OCI-M2 (cell line): ENCODE measurements at regions not wholly inside any gene's neighbourhood (a gene's known extent, or its start where the extent isn't known, plus 50 kb on each side); places are given as distances from the start of the nearest gene placed in this dataset.
"Not testable (repeated sequence)": the region's sequence is repeated elsewhere in the genome, so short reads cannot be mapped to it uniquely, and the experiment has no call there.

Experiments
- DNase-seq: peaks from one replicate; lab custom pipeline; 2025; ENCODE audit not compliant: unreplicated experiment; lab: John Stamatoyannopoulos, UW

GRCh38 chr3:80769683-80770082 lies 991.8 kb downstream of the GBE1 start:
- no peak for DNase-seq

GRCh38 chr3:80767604-80768003 lies 993.8 kb downstream of the GBE1 start:
- no peak for DNase-seq

DNA sequence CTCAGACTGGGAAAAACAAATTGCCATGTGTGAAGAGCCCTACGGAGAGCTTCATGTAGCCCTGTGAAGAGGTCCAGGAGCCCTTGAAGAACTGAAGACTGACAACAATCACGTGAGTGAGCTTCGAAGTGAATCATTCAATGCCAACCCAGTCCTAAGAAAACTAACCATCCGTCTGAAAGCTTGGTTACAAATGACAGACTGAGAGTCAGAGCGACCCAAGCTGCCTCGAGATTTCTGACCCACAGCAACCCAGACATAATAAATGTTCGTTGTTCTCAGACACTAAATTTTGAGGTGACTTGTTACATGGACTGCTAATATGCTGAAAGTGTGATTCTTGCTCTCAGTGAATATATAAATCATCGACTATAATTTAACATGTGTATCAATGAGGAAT lies 987.2 kb upstream of the ROBO1 start:
- no peak for DNase-seq

DNA sequence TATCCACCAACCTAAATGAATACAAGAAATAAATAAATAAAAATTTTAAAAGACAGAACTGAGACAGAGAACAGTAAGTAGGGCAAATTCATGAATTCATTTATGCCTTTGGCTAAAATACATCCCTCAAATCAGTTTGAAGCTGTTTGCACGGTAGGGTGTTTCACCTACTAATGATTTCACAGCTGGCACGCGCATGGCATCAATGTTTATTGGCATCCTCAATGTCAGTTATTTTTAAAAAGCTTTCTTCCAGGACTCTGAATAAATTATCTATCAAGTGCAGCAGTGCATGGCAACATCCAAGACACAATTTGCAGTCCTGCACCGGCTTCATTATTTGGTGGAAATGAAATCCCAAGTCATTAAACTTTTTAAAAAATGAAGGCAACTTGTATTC lies 985.2 kb upstream of the ROBO1 start:
- DNase-seq = no peak

- no peak for DNase-seq
Measured at GRCh38 chr3:80750637-80751036, 982.8 kb upstream of the ROBO1 start.

DNA sequence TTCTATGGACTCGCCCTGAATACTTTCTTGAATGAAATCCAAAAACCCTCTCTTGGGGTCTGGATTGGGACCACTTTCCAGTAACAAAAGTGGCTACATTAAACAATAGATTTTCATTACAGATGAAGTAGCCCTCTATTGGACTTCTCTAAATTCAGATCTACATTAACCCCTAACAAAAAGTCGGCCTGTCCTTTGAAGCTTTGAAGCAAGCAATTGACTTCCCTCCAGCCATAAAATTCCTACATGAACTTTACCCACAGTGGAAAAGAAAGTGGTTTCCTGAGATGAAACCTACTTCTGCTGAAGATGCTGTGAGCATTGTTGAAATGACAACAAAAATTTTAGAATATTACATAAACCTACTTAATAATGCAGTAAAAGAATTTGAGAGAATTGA lies 967.1 kb upstream of the ROBO1 start:
- no peak for DNase-seq

DNA sequence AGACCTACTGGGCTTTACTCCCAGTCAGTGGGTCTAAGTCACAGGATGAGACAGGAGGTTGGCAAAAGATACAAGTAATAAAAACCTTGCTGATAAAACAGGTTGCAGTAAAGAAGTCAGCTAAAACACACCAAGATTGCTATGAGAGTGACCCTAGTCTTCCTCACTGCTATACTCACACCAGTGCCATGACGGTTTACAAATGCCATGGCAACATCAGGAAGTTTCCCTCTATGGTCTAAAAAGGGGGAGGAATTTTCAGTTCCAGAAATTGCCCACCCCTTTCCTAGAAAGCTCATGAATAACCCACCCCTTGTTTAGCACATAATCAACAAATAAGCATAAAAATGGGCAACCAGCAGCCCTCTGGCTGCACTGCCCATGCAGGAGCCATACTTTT lies 966.7 kb upstream of the ROBO1 start:
- no peak for DNase-seq

DNA sequence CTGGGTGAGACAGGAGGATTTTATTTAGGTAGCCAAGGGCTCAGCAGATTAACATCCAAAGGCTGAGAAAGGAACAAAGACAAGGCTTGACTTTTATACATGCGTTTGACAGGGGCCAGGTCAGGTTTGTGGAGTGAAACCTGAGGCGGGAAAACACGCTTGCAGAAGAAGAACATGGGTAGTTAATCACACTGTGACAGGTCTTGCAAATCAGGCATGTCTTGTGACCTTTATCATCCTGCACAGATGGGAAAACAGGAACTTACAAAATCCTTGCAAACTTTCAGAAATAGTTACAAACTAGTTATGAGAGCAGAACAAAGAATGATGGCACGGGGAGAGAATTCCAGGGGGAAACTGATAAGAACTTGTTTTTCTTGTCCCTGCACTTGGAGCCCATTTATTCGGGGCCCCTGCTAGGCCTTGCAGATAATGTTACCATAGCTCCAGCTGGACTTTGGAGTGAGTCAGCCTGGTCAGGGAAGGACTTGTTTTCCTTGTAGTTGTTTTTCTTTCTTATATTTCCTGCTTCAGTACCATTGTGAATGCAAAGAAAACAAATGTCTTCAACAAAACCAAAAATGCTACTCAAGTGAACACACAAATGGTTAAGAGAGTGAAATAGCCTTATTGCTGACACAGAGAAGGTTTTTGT lies 965.9 kb upstream of the ROBO1 start:
- DNase-seq = peak; percentile 31

- DNase-seq = not testable (repeated sequence)
Measured at GRCh38 chr3:80727561-80727960, 959.8 kb upstream of the ROBO1 start.

DNA sequence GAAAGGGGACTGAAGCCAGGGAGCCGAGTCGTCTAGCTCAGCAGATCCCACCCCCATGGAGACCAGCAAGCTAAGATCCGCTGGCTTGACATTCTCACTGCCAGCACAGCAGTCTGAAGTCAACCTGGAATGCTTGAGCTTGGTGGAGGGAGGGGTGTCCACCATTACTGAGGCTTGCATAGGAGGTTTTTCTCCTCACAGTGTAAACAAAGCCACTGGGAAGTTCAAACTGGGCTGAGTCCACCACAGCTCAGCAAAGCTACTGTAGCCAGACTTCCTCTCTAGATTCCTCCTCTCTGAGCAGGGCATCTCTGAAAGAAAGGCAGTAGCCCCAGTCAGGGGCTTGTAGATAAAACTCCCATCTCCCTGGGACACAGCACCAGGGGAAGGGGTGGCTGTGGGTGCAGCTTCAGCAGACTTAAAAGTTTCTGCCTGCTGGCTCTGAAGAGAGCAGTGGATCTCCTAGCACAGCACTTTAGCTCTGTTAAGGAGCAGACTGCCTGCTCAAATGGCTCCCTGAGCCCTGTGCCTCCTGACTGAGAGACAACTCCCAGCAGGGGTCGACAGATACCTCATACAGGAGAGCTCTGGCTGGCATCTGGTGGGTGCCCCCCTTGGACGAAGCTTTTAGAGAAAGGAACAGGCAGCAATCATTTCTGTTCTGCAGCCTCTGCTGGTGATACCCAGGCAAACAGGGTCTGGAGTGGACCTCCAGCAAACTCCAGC lies 942.0 kb upstream of the ROBO1 start:
- DNase-seq = not testable (repeated sequence)

DNA sequence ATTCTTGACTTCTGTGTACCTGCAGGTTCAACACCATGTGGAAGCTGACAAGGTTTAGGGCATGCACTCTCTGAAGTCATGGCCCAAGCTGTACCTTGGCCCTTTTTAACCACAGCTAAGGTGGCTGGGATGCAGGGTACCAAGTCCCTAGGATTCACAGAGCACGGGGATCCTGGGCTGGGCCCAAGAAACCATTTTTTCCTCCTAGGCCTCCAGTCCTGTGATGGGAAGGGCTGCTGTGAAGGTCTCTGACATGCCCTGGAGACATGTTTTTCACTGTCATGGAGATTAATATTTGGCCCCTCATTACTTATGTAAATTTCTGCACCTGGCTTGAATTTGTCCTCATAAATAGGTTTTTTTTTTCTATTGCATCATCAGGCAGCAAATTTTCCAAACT lies 937.5 kb upstream of the ROBO1 start:
- no peak for DNase-seq

DNA sequence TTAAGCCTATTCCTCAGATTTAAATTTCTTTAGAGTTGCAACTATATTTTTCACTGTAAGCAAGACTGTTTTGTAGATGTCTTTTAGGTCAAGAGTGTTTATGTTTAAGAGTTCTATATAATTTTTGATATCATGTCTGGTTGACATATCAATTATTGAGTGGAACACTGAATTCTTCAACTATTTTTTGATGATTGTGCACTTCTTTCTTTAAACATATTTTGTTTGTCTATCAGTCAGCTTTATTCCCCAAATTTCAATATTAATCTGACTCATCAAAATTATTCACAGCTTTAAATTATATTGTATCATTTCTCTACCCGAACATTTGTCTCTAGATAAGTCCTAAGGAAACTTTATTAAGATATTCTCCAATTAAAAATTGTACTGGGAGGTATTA lies 933.6 kb upstream of the ROBO1 start:
- no peak for DNase-seq

- no peak for DNase-seq
Measured at GRCh38 chr3:80697291-80697690, 929.5 kb upstream of the ROBO1 start.

DNA sequence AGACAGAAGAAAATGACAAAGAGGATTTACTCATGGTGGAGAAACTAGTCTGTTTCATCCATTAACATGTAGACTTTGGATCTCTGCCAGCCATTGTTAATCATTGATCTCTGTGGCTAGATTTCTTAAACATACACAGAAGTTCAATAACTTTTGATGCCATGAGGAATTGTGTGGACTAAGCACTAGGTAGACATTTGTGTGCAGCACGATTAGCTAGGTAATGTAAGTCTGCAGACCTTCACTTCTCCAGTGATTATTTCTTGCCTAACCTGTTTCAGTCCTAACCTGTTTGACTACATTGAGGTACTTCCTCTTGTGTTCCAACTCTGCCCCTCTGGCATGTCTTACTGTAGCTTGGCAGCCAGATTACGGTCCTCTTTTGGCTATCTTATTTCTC lies 928.5 kb upstream of the ROBO1 start:
- DNase-seq = no peak

GRCh38 chr3:80688814-80689213 lies 921.0 kb upstream of the ROBO1 start:
- no peak for DNase-seq

DNA sequence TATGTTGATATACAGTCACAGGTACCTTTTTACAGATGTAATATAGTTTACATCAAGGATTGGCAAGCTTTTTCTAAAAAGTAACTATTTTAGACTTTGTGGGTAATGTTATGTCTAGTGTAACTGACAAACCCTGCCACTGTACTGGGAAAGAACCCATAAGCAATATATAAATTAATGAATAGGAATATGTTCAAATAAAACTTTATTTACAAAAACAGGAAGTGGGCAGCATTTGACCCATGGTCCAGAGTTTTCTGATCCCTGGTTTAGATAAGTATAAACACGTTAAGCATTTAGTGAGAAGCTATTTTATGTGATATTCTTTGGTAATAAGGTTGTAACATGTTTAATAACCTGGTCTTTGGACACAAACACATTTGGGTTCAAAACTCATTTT lies 915.2 kb upstream of the ROBO1 start:
- DNase-seq = no peak

- no peak for DNase-seq
Measured at GRCh38 chr3:80682235-80682634, 914.4 kb upstream of the ROBO1 start.

GRCh38 chr3:80677796-80678195 lies 910.0 kb upstream of the ROBO1 start:
- no peak for DNase-seq

GRCh38 chr3:80676866-80677265 lies 909.1 kb upstream of the ROBO1 start:
- no peak for DNase-seq

GRCh38 chr3:80676261-80676660 lies 908.5 kb upstream of the ROBO1 start:
- DNase-seq = no peak

GRCh38 chr3:80675790-80676189 lies 908.0 kb upstream of the ROBO1 start:
- DNase-seq = no peak

- DNase-seq = no peak
Measured at GRCh38 chr3:80668600-80669294, 900.9 kb upstream of the ROBO1 start.
